SKM-1 treated with dmso at 0.1 percent for 144 hours (cell line): ENCODE measurements at regions not wholly inside any gene's neighbourhood (a gene's known extent, or its start where the extent isn't known, plus 50 kb on each side); places are given as distances from the start of the nearest gene placed in this dataset.

ENCODE experiments used
- DNase-seq: peaks from one replicate; lab custom pipeline; 2025; ENCODE audit not compliant: unreplicated experiment; lab: John Stamatoyannopoulos, UW

DNA sequence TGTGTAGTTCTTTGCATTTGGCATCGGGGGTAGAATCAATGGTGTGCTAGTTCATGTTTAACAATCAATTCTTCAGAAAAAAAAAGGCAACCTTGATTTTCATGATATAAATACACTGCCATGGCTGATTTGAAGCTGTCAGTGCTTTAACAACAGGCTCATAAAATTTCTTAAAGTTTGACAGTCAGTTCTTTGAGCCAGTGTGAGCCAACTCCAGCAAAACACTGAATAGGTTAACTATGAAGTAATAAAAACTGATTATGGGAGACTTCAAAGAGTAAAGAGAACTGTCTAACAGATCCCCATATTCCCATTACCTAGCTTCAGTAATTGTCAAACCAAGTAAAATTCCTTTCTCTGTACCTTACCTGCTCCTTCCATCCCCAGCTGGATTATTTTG is 241.7 kb upstream of the SUCLG2 start:
- DNase-seq, result no peak

DNA sequence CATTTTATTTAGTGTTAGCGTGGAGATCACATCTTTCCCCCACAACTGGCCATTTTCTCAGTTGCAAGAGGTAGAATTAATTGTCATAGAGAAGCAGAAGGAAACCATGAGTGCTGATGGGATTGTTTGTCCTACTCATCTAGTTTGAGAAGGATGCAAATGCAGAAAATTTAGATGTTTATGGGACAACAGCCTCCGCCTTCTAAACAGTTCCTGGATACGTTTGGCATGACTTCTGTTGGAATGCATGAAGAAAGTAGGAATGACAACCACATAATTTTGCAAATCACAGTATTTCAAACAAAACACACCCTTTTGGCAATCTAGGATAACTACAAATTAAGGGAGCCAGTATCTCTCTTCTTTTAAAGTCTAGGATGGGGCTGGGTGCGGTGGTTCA is 240.1 kb upstream of the SUCLG2 start:
- DNase-seq, result no peak

DNA sequence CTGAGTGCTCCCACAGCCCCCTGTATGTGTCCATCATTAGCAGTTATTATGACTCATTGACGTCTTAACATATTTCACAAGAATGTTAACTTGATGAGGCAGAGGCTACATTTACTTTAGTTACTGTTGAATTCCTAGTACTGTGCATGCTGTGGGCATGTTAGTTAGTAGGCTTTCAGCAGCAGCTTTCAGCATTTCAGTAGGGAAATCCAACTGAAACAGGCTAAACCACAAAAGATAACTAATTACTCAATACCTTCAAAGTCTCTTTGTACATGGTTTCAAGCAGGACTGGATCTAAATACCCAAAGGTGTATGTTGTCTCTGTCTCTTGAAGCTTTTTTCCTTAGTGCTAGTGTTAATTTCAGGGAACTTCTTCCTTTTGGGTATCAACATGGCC is 229.9 kb upstream of the SUCLG2 start:
- peak; percentile 52 for DNase-seq

DNA sequence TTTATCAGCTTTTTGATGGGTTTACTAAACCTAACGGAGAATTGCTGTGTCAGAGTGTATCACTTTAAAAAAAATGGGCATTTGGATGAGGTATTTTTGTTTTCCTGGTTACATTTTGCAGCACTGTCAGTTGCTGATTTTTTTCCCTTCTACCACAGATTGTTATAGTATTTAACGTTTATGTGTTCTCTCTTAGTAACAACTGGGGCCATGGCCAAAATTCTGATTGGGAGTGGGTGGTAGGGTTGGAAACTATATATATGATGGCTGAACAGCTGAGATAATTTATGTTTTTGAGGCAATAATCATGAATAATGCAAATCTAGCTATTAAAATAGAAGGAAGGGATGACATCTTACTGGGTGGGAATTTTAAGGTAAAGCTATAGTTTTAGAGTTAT is 229.4 kb upstream of the SUCLG2 start:
- no peak for DNase-seq

DNA sequence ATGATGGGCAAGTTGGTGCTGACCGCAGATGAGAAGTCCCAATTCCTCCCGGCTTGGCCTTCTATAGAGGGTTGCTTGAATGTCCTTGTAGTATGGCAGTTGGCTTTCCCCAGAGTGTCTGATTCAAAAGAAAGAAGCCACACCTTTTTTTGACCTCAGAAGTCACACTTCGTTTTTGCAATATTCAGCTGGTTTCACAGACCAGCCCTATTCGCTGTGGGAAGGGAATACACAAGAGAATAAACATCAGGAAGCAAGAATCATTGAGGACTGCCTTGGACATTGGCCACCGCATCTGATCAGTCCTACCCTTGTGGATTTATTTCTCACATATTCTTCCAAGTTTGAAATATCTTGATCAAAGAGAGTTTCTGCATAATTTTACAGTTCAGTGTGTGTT is 228.6 kb upstream of the SUCLG2 start:
- DNase-seq, result no peak

DNA sequence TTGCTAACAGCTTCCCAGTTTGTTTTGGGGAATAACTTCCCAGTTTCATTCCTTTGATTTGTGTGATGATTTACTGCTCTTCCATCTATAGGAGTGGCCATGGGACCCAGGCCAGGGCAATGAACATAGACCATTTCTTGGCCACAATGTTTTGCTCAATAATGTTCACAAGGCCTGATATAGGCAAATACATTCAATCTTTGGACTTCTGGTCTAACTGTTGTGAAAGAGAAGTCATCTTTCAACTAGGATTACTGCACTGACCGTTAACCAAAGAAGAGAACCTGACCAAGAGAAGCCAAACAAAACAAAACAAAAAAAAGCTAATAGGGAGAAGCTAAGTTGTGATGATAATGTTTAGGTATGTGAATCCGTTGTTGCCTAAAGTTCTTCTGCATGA is 221.8 kb upstream of the SUCLG2 start:
- no peak for DNase-seq

DNA sequence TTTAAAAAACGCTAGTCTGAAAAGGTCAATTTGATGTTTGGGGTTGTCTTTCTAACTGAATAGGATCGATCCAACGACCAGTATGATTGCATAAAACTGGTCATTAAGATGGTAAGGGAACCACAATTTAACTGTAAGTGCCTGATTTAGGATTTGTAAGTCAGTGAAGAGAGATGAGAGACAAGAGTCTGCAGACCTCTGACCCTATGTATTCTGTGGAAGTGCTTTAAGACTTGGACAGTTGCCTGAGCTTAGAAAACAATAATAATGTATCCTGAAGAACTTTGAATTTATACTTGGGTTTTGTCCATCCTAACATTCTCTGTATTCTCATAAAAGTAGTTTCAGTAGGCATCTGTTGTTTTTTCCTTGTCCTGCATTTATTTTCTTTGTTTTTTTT is 221.4 kb upstream of the SUCLG2 start:
- no peak for DNase-seq

DNA sequence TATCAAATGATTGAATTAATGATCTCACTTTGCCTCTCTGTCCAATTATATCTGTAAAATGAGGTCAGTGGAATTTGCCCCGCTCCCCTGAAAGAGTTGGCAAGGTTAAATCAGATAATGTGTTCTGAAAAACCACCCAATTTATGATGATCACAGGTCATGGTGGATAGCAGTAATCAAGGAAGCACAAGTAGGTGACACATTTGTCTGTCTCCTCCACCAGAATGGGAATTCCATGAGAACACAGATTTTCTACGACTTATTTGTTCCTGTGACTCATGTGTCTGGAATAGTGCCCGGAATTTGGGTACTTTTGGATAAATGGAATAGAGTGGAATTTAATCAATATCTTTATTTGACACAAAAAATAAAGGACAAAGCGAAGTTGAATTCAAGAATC is 220.9 kb upstream of the SUCLG2 start:
- DNase-seq, result no peak

DNA sequence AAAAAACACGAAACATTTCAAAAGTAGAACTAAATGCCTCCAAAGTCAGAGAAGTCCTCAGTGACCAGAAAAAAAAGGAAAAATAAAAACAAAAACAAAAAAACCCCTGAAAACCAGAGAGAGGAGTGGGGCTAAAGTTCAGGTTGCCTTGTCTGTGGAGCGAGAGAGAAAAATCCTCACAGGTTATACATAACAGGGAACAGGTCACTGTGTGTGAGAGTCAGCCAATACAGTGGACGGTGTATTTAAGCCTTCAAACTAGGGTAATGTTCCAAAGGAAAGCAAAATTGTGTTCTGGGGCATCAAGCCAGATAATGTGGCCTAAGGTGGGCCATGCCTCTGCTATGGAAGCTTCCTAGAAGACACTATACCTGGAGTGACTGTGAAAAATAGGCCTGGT is 216.1 kb upstream of the SUCLG2 start:
- DNase-seq, result no peak

DNA sequence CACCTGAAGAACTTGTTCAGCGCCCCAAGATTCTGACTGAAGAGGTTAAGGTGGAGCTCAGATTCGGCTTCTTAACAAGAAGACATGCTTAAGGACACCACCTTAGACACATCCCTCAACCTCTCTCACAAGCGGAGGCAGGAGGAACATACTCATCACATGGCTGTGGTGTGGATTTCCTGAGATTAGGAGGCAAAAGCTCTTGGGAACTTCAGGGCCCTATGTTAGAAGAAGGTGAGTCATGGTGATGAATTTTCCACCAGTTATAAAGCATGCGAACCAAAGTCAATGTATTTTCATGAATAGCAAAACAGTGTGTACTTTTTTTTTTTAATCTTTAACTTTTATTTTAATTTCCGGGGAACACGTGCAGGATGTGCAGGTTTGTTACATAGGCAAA is 212.2 kb upstream of the SUCLG2 start:
- DNase-seq, result no peak

DNA sequence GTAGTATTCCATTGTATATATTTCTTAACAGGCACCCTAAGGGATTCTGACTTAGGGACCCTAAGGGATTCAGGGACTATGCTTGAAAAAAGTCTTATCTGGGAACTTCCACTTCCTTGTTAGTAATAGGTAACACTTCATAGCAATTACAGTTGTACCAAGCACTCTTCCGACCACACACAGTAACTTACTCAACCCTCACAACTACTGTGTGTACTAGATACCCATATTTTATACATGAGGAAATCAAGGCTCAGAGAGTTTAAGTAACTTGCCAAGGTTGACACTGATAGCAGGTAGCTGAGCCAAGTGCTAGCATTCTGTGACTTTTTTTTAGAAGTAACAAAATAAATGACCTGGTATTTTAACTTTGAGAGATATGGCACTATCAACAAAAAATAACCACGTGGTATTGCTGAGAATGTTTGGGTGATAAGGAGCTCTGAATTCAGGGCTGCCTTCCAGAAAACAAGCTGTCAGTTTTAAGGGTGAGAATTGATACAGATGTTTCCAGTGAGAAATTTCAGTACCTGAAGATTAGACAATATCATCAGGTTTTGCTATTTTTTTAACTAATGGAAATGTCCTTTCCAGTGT is 210.3 kb upstream of the SUCLG2 start:
- DNase-seq, result no peak

DNA sequence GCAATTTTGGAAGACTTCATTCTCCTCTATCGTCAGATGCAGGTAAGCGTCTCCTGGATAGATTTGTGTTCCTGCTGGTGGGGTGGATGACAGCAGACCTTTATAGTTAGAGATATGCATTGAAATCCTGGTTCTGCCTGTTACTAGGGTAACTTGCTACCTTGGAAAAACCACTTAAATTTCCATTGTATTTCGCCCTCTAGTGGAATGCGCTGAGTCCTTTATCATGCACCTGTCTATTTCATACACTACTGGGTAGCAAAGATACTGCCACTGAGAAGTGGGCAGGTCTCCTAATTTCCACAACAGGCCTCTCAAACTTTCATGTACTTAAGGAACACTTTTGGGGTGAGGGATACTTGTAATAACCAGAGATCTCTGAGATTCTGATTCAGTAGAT is 209.5 kb upstream of the SUCLG2 start:
- DNase-seq, result no peak

DNA sequence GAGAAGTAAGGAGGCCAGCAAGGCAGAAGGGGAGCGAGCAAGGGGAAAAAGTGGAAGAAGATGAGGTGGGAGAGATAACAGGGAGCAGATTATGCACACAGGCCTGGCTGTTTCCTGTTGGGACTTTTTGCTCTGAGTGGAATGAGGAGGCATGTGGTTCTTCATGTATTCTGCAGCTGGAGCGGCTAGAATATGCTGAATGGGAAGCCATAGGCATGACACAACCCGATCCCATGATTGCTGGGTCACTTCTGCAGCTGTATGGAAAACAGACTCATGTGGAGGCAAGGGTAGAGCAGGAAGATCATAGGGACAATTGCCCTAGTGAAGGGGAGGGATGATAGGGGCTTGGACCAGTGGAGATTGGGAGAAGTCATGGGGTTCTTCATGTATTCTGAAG is 206.0 kb upstream of the SUCLG2 start:
- DNase-seq, result no peak

DNA sequence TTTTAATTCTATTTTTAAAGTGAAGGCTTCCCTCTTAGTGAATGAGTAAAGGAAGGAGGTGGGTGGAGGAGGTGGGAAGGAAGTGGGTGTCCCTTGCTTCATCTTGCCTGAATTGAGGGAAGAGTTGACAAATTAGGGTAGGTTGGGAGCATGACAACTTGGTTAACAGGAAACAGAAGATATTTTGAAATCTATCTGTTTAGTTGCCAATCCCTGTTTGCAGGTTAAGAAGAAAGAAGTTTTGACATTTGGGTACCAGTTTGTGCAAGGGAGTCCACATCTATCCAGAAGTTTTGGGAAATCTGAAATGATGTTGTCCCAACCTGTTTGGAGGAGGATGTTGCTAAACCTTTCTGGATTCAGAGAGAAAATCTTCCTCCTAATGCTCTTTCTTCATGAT is 204.1 kb upstream of the SUCLG2 start:
- peak; percentile 82 for DNase-seq

DNA sequence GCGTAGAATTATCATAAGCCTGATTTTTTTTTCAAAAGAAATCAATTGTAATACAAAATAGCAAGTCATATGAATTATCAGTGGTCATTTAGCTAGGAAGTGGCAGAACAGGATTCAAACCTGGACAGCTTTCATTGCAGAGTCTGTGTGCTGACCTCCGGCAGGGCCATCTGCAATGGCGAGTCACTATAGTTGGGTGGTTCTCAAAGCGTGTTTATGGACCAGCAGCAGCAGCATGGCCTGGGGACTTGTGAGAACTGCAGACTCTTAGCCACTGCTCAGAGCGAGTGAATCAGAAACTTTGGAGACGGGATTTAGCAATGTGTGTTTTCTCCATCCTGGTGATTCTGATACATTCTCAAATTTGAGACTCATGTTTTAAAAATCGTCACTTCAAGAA is 202.3 kb upstream of the SUCLG2 start:
- no peak for DNase-seq

DNA sequence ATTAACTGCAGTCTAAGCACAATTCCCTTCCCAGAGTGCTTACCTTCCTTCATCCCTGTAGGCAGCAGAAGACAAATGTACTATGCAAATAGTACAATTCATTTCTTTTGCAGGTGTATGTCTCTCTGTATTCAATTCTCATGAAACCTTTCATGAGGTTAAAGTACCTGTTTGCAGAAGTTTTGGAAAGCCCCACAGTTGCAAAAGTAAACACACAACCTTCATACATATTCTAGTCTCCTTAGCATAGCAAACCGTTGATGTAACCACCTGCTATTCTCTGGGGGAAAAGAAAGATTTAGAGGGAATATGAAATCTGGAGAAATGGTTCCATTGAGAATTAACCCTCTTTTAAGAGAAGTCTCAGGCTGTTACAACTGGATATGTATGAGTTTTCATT is 200.3 kb upstream of the SUCLG2 start:
- no peak for DNase-seq

DNA sequence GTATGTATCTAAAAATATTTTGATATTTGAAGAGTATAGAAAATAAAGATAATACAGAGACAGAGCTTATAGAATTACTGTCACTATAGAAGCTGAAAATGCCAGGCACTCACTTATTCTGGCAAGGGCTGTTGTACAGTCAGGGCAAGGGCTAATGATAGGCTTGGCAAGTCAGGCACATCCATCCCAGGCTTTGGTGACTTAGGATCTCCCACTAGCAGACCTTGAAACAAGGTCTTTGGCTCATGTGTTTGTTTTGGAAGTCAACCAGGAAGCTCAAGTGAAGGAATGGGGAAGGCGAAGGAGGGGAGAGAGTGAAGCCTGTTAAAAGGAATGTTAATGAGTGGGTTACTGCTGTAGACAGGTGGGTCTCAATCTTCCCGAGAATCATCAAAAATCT is 199.1 kb upstream of the SUCLG2 start:
- no peak for DNase-seq

DNA sequence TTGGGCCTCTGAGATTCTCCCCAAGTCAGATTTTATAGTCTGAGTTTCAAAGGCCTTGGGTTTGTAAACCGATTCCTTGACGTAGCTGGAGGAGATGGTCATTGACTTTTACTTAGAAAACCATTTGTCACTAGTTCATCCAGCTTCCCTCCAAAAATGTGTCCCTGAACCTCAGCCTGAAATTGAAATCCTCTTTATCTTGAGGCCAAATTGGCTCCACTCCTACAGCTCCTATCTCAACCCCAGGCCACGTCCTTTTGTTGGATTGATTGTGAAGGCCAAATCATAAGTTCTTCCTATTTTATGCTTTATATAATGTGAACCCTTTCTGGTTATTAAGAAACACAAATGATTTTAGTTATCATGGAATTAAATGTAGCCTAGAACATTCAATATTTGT is 193.9 kb upstream of the SUCLG2 start:
- no peak for DNase-seq

DNA sequence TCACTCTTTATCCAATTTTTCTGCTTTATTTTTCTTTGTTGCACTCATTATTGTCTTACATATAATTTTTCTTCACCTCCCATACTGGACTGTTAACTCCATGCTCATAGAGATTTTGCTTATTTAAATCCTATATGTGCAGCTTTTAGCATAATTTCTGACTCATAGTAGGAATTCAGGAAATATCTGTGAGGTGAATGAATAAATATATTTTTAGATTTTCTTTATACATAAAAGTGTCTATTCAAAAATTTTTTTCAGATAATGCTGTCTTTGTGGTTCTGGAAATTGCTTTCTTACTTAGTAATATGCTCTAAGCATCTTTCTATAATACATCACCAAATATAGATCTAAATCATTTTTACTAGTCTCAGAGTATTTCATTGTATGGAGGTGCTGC is 191.8 kb upstream of the SUCLG2 start:
- DNase-seq, result no peak

DNA sequence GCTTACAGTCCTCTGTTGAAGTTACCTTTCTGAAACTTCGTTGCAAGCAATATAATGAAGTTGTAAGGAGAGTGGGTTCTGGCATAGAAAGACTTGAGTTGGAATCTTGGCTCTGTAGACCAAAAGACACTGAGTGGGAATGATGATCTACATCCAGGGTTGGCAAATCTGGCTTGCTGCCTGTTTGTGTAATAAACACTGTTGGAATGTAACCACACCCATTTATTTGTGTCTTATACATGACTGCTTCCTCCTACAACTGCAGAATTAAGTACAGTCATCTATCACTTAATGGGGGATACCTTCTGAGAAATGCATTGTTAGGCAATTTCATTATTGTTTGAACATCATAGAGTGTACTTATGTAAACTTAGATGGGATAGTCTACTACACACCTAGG is 178.4 kb upstream of the SUCLG2 start:
- DNase-seq, result no peak

DNA sequence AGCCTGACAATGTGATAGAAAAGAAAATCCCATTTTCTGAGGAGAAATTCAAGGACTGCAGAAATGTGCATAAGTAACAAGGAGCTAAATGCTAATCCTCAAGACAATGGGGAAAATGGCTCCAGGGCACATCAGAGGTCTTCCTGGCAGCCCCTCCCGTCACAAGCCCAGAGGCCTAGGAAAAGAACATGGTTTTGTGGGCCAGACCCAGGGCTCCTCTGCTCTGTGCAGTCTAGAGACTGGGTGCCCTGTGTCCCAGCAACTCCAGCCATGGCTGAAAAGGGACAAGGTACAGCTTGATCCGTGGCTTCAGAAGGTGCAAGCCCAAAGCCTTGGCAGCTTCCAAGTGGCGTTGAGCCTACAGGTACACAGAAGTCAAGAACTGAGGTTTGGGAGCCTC is 176.8 kb upstream of the SUCLG2 start:
- no peak for DNase-seq

DNA sequence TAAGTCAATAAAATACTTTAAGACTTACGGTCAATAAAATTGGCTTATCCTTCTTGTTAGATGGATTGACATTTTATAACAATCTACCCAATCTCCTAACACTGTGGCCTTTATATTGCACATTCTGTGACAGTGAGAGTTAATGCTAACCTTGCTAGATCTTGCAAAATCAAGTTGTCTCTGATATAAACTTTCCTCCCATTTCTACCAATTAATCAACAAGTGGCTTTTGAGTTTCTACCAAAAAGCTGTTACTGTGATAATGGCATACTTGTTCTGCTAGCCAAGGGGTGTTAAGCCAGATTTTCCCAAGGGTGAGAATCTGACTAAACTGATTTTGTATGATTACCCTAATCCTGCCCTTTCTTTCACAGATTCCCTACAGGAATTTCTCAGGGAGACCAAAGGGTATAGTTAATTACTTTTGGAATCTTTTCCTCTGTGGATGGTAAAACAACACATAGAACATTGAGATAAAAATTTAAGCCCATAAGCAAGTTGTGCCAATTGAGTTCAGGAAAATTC is 174.1 kb upstream of the SUCLG2 start:
- DNase-seq, result no peak

DNA sequence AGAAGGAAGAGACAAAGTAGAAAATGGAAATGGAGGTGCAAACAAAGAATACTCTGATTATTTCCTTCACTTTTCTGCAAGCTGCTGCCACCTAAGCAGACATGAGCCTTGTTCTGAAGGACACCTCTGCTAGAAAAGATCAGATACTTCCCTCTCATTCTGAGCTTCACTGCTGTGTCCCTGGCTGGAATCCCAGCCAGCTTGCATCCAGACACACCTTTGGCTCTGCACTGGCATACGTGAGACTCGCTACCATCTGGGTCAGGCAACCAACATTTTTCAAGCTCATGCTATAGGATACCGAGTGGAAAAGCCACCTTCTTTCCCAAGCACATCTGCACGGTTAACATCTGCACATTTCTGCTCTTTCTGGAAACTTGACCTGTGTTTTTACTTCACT is 166.7 kb upstream of the SUCLG2 start:
- DNase-seq, result no peak

DNA sequence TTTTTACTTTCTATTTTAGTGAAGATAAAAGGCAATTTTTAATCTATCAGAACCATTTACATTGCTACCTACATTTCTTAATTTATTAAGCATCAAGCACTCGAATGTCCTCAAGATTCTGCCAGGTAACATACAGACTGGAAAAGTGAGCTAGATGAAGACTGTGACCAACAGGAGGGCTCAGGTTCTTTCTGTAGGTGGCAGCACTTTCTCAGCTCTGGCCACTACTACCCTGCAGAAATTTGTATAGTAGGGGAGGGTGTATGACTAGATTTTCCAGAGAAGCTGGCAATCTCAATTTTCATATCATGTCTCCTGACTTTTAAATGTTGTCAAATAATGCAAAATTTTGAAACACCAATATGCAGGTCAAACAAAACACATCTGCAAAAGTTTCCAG is 165.0 kb upstream of the SUCLG2 start:
- peak; percentile 13 for DNase-seq
